ENCODE measurements at regions not wholly inside any gene's neighbourhood (a gene's known extent, or its start where the extent isn't known, plus 50 kb on each side); places are given as distances from the start of the nearest gene placed in this dataset.
"Not testable (repeated sequence)": the region's sequence is repeated elsewhere in the genome, so short reads cannot be mapped to it uniquely, and the experiment has no call there.

DNA sequence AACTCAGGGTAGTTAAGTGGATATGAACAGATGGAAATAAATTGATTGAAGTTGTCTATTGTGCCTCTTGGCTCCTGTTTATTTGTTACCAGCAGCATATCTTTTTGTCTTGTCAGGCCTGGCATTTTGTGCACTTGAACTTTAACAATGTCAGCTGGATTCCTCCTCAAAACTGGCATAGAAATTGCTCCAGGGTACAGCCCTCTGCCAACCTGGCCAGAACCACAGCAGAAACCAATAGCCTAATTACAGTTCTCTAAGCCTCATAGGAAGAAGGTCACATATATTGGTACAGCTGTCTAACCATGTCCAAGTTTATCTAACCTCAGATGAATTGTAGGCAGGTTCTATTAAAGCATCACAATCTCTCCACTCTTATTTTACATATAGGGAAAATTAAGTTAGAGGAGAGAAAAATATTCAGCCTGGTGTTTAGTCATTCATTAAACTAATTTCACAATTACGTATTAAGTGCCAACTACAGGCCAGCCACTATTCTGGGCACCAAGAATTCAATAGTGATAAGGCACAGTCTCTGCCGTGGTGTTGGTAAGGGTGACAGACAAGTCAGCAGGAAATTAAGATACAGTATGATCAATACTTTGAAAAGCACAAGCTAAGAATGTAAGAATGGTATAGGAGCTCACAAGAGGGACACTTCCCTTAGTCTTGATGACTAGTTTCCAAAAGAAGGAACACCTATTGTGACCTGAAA lies 452.9 kb upstream of the NECTIN3 start:
- ChIA-PET CTCF (no interaction called here), POLR2A (no interaction called here)
- no peak for TF ChIP-seq HDGF (IDR thresholded peaks at IDR 0.05; ENCODE audit: borderline replicate concordance)
- TF ChIP-seq NFRKB (IDR thresholded peaks at IDR 0.05) = no peak
- DNase-seq (ENCODE audit: extremely low spot score) = no peak

DNA sequence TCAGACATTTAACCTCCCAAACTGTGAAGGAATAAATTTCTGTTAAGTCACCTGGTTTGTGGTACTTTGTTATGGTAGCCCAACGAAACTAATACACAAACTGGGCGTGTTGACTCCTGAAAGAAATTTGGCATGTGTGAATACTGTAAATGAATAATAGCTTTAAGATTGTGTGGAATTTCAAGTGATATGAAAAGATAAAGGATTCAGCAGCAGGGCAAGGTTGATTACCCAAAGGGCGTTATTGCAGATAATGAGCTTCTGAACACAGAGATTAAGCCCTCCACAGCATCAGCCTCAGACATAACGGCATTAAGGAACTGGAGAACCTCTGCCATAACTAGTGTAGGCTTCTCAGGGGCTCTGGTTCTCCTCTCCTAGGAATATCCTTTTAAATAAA lies 451.5 kb upstream of the NECTIN3 start:
- POLR2A ChIA-PET = no interaction called here
- TF ChIP-seq LEF1 (IDR thresholded peaks at IDR 0.05; ENCODE audit: borderline replicate concordance) (no peak), FOXM1 (IDR thresholded peaks at IDR 0.05; ENCODE audit: borderline replicate concordance) (no peak), L3MBTL2 (conservative IDR thresholded peaks at IDR 0.05) (no peak), FOXA1 (IDR thresholded peaks at IDR 0.05) (no peak), SP1 (IDR thresholded peaks at IDR 0.05) (no peak), SUZ12 (IDR thresholded peaks at IDR 0.05) (no peak), TARDBP (IDR thresholded peaks at IDR 0.05) (no peak), CTBP1 (IDR thresholded peaks at IDR 0.05; ENCODE audit: borderline replicate concordance) (no peak), BHLHE40 (IDR thresholded peaks at IDR 0.05; ENCODE audit: borderline replicate concordance) (no peak), ELF4 (IDR thresholded peaks at IDR 0.05) (no peak), FOXK2 (IDR thresholded peaks at IDR 0.05) (no peak), ARNT (IDR thresholded peaks at IDR 0.05) (no peak), NFRKB (IDR thresholded peaks at IDR 0.05) (no peak)
- DNase-seq (ENCODE audit: extremely low spot score) = no peak
- CTCF ChIA-PET = no interaction called here

DNA sequence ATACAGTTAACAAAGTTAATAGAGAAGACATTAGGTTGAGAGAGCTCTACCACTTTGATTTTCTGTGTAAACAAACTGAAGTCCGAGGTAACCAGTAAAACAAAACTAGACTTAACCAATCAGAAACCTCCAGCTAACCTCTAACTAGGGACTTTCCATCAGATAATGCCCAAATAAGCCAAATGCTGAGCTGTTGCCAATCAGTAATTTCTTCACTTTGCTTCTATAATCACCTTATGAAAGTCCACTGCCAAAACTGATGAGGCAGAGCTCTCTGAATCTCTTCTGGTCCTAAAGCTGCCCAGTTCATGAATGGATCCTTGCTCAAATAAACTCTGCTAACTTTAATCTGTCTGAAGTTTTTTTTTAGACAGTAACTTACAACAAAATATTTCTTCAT lies 448.0 kb upstream of the NECTIN3 start:
- CTCF ChIA-PET = no interaction called here

DNA sequence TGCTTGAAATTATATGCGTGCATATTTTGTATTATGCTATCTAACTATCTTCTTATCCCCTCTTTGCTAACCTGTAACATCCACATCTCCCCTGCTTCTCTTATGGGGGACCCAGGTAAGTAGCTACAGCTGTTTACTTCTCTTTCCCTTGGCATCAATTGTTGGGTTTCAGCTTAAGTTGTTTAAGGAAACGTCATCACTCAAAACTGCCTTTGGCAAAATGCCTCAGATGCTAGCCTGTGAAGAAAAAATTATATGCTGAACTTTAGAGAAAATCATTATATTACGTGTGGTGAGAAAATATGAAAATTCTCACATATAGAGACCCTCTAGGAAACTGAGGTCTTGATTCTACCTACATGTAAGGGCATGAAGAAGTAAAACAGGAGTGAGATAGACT lies 447.0 kb upstream of the NECTIN3 start:
- CTCF ChIA-PET = no interaction called here
- POLR2A ChIA-PET = no interaction called here
- no peak for DNase-seq (ENCODE audit: extremely low spot score)
- TF ChIP-seq CTBP1 (IDR thresholded peaks at IDR 0.05; ENCODE audit: borderline replicate concordance) (no peak), SUZ12 (IDR thresholded peaks at IDR 0.05) (no peak), FOXM1 (IDR thresholded peaks at IDR 0.05; ENCODE audit: borderline replicate concordance) (no peak), LEF1 (IDR thresholded peaks at IDR 0.05; ENCODE audit: borderline replicate concordance) (no peak), ARNT (IDR thresholded peaks at IDR 0.05) (no peak), SP1 (IDR thresholded peaks at IDR 0.05) (no peak), TARDBP (IDR thresholded peaks at IDR 0.05) (no peak), BHLHE40 (IDR thresholded peaks at IDR 0.05; ENCODE audit: borderline replicate concordance) (no peak), FOXA1 (IDR thresholded peaks at IDR 0.05) (no peak), FOXK2 (IDR thresholded peaks at IDR 0.05) (no peak), HDGF (IDR thresholded peaks at IDR 0.05; ENCODE audit: borderline replicate concordance) (no peak), ZNF384 (IDR thresholded peaks at IDR 0.05) (no peak), NFRKB (IDR thresholded peaks at IDR 0.05) (no peak), L3MBTL2 (conservative IDR thresholded peaks at IDR 0.05) (no peak), ELF4 (IDR thresholded peaks at IDR 0.05) (no peak)
- TF ChIP-seq, protein P1, sequence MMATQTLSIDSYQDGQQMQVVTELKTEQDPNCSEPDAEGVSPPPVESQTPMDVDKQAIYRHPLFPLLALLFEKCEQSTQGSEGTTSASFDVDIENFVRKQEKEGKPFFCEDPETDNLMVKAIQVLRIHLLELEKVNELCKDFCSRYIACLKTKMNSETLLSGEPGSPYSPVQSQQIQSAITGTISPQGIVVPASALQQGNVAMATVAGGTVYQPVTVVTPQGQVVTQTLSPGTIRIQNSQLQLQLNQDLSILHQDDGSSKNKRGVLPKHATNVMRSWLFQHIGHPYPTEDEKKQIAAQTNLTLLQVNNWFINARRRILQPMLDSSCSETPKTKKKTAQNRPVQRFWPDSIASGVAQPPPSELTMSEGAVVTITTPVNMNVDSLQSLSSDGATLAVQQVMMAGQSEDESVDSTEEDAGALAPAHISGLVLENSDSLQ (IDR thresholded peaks at IDR 0.05) = no peak

More for the DNA sequence above, 448.0 kb upstream of the NECTIN3 start:
- no peak for TF ChIP-seq NFRKB (IDR thresholded peaks at IDR 0.05)
- no peak for TF ChIP-seq SP1 (IDR thresholded peaks at IDR 0.05)
- TF ChIP-seq, protein P1 (IDR thresholded peaks at IDR 0.05) = no peak
- no peak for TF ChIP-seq ELF4 (IDR thresholded peaks at IDR 0.05)
- no peak for TF ChIP-seq FOXK2 (IDR thresholded peaks at IDR 0.05)
- TF ChIP-seq CTBP1 (IDR thresholded peaks at IDR 0.05; ENCODE audit: borderline replicate concordance) = no peak
- no peak for DNase-seq (ENCODE audit: extremely low spot score)
- POLR2A ChIA-PET = no interaction called here

DNA sequence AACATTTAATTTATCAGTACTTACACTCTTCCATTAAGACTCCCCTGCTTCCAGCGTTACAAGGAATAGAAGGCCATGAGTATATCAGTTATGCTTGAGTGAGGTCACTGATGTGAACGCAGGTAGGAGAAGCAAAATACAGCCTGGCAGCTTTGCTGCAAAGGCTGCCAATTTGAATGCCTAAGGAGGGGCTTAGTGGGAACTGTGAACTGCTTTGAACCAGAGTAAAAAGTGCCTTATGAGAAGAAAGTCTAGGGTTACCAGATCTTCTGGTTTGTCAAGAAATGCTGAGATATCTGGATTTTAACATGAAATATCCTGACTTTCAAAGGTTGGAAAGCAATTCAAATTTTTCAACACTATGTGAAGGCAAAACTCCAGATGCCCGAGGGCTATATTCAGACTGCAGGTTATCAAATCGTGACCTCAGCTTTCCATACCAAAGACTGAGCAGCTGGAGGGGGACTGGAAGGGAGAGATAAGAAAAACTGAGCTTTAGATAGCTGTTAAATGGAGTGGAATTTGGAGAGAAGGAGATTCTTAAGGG lies 446.3 kb upstream of the NECTIN3 start:
- no peak for TF ChIP-seq CTBP1 (IDR thresholded peaks at IDR 0.05; ENCODE audit: borderline replicate concordance)
- no peak for TF ChIP-seq HDGF (IDR thresholded peaks at IDR 0.05; ENCODE audit: borderline replicate concordance)
- TF ChIP-seq LEF1 (IDR thresholded peaks at IDR 0.05; ENCODE audit: borderline replicate concordance) = no peak
- TF ChIP-seq BHLHE40 (IDR thresholded peaks at IDR 0.05; ENCODE audit: borderline replicate concordance) = no peak
- TF ChIP-seq NFRKB (IDR thresholded peaks at IDR 0.05) = no peak
- TF ChIP-seq, protein P1 (IDR thresholded peaks at IDR 0.05) = no peak
- no peak for TF ChIP-seq ELF4 (IDR thresholded peaks at IDR 0.05)
- no peak for TF ChIP-seq TARDBP (IDR thresholded peaks at IDR 0.05)
- no peak for TF ChIP-seq FOXM1 (IDR thresholded peaks at IDR 0.05; ENCODE audit: borderline replicate concordance)
- no peak for TF ChIP-seq FOXK2 (IDR thresholded peaks at IDR 0.05)
- no peak for DNase-seq (ENCODE audit: extremely low spot score)
- ChIA-PET CTCF (no interaction called here), POLR2A (no interaction called here)

DNA sequence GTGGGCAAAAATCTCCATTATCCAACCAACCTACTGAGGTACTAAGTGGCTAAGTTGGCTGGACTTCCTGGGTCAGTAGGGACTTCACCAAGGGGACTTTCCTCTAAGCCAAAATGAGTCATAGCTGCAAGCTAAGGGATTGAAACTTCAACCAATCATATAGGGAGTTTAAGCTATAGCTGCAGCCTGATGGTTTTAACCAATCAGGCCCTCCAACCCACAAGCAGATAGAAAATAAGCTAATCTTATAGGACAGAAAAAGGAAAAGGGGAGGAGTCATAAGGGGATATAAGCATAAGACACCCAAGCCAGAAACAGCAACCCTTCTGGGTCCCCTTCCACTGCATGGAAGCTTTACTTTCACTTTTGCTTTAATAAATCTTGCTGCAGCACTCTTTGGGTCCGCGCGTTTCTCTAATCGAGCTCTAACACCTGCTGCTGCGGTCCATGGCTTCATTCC lies 444.9 kb upstream of the NECTIN3 start:
- CTCF ChIA-PET; POLR2A ChIA-PET; DNase-seq (ENCODE audit: extremely low spot score): not testable (repeated sequence)

All from HEK293T (cell line).